Large intestine (tissue), 3 donors: ENCODE measurements at regions not wholly inside any gene's neighbourhood (a gene's known extent, or its start where the extent isn't known, plus 50 kb on each side); places are given as distances from the start of the nearest gene placed in this dataset.

ENCODE experiments used
- DNase-seq, 2 donors: peaks; one replicate each; pipeline versions ENCODE4 v3.0.0 to v3.0.0-alpha.2; 2013
- H3K27ac ChIP-seq: one replicate; pipeline ENCODE4 v1.5.1; 2013; ENCODE audit warnings: low read length
- H3K27me3 ChIP-seq: 2 replicates; pipeline ENCODE4 v1.6.1; 2013; ENCODE audit warnings: low read length; ENCODE audit not compliant: control insufficient read depth, insufficient read depth
- H3K36me3 ChIP-seq: 2 replicates; pipeline ENCODE4 v1.6.1; 2013; ENCODE audit warnings: low read length; ENCODE audit not compliant: control insufficient read depth, insufficient read depth
- H3K4me1 ChIP-seq: one replicate; pipeline ENCODE4 v1.6.1; 2013; ENCODE audit warnings: low read length; ENCODE audit not compliant: control insufficient read depth, insufficient read depth
- H3K4me3 ChIP-seq: one replicate; pipeline ENCODE4 v1.5.1; 2013; ENCODE audit warnings: low read length
- H3K9me3 ChIP-seq: one replicate; pipeline ENCODE4 v1.6.1; 2013; ENCODE audit warnings: mild to moderate bottlenecking, low read depth, low read length, moderate library complexity; ENCODE audit not compliant: control insufficient read depth
- WGBS: methylation state at CpG from one replicate; pipeline ENCODE4 v1.1.5; 2013; ENCODE audit warnings: low lambda C conversion rate; ENCODE audit not compliant: insufficient coverage; 5-methylcytosine and 5-hydroxymethylcytosine counted together

DNA sequence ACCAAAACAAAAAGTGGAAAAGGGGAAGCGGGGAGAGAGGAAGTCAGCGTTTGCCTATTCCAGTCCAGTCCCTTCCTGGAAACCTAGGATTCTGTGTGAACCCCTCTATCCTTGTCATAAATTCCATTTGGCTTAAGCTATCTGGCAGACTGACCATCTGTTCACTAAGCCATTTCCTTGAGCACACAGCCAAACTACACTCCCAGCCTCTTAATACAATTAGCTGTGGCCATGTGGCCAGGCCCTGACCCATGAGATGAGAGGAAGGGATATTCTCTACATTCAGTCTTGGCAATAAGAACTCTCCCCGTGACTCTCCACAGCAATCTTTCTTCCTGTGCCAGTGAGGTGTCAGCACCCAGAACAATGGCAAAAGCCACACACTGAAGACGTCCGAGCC is 424.8 kb downstream of the TLE1 start:
- DNase-seq = peak; percentile 6 to 8
- Histone ChIP-seq H3K27ac (no peak overlapping the region), H3K36me3 (no peaks in the 10 kb centered on the region), H3K27me3 (no peaks in the 10 kb centered on the region), H3K4me3 (no peak overlapping the region), H3K4me1 (no peaks in the 10 kb centered on the region), H3K9me3 (no peaks in the 10 kb centered on the region)
- 70% methylated on average over 2 of the region's 5 CpGs for WGBS

DNA sequence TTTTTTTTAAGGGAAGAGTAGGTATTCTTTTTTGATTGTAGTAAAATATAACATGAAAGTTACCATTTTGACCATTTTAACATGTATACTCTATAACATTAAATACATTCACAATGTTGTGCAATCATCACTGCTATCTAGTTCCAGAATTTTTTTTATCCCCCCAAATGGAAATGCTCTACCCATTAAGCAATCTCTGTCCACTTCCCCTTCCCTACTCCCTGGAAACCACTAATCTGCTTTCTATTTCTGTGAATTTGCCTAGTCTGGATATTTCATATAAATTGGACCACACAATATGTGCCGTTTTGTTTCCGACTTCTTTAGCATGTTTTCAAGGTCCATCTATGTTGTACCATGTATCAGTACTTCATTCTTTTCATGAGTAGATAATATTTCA is 429.5 kb downstream of the TLE1 start:
- Histone ChIP-seq H3K4me3 (no peak overlapping the region), H3K27ac (no peak overlapping the region), H3K27me3 (no peaks in the 10 kb centered on the region), H3K36me3 (no peaks in the 10 kb centered on the region), H3K9me3 (no peaks in the 10 kb centered on the region), H3K4me1 (no peaks in the 10 kb centered on the region)
- 100% methylated on average over 2 of the region's 2 CpGs for WGBS
- DNase-seq = no peak

DNA sequence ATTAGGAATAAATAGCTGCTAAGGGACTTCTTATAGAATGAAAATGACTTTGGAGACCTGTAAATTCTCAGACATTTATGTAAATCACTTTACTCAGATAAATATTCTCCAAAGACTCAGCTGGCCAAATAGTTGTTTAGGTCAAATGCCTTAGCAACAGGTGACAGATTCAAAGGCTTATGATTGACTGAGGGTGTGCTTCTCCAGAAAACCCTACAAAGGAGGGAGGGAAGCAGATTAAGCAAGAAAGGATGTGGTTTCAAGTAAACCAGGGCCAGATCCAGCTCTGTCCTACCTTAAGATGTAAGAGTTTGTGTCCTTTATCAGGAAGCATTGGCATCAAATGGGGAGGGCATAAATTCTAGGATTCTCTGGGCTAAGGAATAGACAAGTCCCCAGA is 433.0 kb downstream of the TLE1 start:
- Histone ChIP-seq H3K27ac (no peak overlapping the region), H3K9me3 (no peaks in the 10 kb centered on the region), H3K4me1 (no peaks in the 10 kb centered on the region), H3K4me3 (no peak overlapping the region), H3K27me3 (no peaks in the 10 kb centered on the region), H3K36me3 (no peaks in the 10 kb centered on the region)
- DNase-seq = no peak

DNA sequence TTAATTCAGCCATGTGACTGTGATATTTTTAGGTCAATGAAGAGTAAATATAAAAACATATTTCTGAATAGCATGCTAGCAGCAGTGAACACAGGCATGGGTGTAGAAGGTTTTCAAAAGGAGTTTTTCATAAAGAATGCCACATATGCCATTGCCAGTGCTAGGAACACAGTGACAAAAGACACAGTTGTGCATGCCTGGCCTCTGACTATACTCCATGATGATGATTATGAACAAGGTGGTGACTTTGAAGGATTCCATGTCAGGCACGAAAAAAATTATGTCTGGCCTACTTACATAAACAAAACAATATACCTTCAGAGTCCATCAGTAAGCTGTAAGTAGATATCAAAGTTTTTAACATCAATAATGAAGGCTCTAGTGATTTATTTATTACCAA is 438.7 kb downstream of the TLE1 start:
- H3K9me3 ChIP-seq = no peaks in the 10 kb centered on the region
- no peaks in the 10 kb centered on the region for H3K36me3 ChIP-seq
- DNase-seq = no peak
- H3K4me1 ChIP-seq = no peaks in the 10 kb centered on the region
- no CpG with 5 or more reads among the region's 1 CpG for WGBS
- no peak overlapping the region for H3K4me3 ChIP-seq
- no peak overlapping the region for H3K27ac ChIP-seq
- H3K27me3 ChIP-seq = no peaks in the 10 kb centered on the region

DNA sequence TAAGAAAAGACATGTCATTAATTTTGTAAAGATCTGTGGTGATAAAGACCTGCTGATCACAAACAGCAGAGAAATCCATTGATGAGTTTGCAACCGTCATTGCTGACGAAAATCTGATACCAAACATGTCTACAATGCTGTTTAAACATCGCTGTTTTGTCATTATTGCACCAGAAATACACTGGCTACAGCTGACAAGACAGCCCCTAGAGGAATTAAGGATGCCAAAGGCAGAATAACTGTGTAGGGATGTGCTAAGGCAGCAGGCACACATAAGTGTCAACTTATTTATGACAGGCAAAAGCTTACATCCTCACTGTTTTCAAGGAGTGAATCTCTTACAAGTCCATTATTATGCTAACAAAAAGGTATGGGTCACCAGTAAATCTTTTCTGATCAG is 439.3 kb downstream of the TLE1 start:
- WGBS = no CpG with 5 or more reads among the region's 3 CpGs
- no peaks in the 10 kb centered on the region for H3K27me3 ChIP-seq
- H3K27ac ChIP-seq = no peak overlapping the region
- H3K4me3 ChIP-seq = no peak overlapping the region
- H3K4me1 ChIP-seq = no peaks in the 10 kb centered on the region
- H3K9me3 ChIP-seq = no peaks in the 10 kb centered on the region
- H3K36me3 ChIP-seq = no peaks in the 10 kb centered on the region
- no peak for DNase-seq

DNA sequence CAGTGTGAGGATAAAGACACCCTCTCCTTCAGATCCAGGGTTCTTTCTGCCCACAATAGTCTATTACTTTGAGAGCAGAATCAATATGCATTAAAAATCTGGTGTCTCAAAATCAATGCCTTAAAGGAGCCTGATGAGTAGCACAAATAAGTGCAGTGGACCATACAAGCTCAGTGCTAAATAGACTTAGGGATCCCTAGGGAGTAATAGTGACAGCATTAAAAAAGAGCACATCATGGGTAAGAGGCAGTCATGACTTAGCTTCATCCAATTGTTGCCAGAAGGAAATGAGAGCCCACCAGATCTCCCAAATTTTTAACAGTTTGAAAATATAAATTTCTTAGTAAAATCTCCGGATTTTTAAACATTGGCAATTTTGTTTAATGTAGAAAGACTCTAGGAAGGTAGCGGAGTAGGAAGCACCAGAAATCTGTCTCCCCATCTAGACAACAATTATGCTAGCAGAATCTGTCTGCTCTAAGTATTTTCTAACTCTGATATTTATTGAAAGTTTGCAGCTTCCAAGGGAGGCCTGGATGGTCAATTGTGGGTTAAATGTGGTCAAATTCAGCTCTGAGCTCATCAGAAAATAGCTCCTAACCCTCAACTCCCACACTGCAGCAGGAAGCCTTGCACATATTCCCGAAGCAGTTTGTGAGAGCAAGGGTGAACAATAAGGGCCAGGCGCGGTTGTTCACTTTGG is 443.9 kb downstream of the TLE1 start:
- H3K27ac ChIP-seq = no peak overlapping the region
- 90% methylated on average over 4 of the region's 5 CpGs for WGBS
- H3K36me3 ChIP-seq = no peaks in the 10 kb centered on the region
- no peaks in the 10 kb centered on the region for H3K9me3 ChIP-seq
- DNase-seq = no peak
- no peak overlapping the region for H3K4me3 ChIP-seq
- no peaks in the 10 kb centered on the region for H3K27me3 ChIP-seq
- no peaks in the 10 kb centered on the region for H3K4me1 ChIP-seq

DNA sequence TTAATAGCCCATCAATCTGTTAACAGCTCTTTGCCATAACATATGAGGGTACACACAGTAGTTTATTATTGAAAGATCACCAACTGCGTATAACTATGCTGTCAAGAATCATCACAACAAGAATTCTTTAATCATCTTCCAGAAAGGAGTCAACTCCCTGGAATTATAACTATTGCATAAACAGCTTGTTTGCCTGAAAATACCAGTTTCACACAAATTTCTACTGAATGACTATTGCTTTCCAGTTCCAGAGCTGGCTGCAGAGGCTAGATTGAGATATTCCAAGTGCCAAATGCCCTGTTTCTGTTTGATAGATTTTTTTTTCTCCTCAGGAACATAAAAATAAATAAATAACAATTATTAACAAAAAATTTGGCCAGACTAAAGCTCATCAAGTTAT is 444.7 kb downstream of the TLE1 start:
- Histone ChIP-seq H3K4me3 (no peak overlapping the region), H3K27me3 (no peaks in the 10 kb centered on the region), H3K4me1 (no peaks in the 10 kb centered on the region), H3K36me3 (no peaks in the 10 kb centered on the region), H3K9me3 (no peaks in the 10 kb centered on the region), H3K27ac (no peak overlapping the region)
- WGBS = no CpG with 5 or more reads among the region's 1 CpG
- DNase-seq = no peak

DNA sequence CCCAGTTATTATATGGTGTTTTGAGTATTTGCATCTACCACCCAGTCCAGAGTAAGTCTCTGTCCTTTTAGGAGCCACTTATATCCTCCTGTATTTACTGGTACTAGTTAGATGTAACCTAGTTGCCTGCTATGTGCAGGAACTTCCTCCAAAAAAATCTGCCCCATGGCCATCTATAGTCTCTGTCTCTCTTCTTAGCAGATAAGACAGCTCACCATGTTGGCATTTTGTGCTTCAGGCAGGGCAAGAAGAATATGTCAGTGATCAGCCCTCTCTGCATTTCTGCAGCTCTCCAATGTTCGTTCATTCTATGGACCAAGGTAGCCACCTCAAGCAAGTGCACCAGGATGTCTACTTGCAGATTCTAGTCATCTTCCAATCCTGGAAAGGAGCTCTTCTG is 446.5 kb downstream of the TLE1 start:
- Histone ChIP-seq H3K36me3 (no peaks in the 10 kb centered on the region), H3K9me3 (no peaks in the 10 kb centered on the region), H3K27ac (no peak overlapping the region), H3K4me1 (no peaks in the 10 kb centered on the region), H3K27me3 (no peaks in the 10 kb centered on the region), H3K4me3 (no peak overlapping the region)
- DNase-seq = no peak
- no CpG with 5 or more reads among the region's 1 CpG for WGBS

DNA sequence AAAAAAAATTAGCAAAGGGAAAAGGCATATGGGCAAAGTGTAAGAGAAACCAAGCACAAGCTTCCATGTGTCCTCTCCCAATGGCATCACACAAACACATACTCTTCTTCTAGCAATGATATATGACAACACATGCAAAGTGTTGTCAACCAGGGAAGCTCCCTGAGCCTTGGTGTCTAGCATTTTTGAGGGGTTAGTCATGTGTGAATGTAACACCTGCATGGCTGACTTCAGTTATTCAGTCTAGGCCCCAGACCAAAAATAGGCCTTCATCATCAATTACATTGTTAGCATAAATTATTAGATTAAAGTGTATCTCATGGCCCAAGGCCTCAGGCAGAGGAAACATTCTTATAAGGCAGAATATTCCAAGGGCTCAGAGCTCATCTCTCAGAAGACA is 450.0 kb downstream of the TLE1 start:
- no peak overlapping the region for H3K4me3 ChIP-seq
- no peaks in the 10 kb centered on the region for H3K4me1 ChIP-seq
- no peaks in the 10 kb centered on the region for H3K36me3 ChIP-seq
- no peaks in the 10 kb centered on the region for H3K27me3 ChIP-seq
- H3K9me3 ChIP-seq = no peaks in the 10 kb centered on the region
- no peak for DNase-seq
- no peak overlapping the region for H3K27ac ChIP-seq

DNA sequence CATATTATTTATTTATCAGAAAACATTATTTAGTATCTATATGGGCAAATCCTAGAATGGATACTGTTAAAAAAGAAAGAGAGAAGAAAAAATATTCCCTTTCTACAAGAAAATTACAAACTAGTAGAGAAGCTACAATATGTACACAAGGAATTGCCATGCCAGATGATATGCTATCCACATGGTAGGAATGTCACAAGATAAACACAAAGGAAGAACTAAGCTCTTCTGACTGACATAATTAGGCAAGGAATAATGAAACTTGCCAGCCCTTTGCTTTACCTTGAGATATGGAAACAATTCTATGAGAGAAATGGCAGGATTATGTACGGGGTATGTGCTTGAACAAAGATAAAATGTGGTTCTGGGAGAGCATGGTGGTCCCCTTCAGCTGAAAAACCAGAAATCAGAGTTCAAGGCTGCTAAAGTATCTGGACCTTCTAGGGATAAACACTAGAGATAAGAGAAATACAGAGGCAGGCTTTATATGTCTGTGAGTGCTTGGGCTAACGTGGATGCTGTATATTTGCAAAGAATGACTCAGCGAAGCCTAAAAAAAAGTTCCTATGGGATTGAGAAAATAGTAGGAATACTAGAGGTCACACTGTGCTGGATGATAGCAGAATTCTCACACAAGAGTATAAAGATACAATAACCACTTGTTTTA is 451.6 kb downstream of the TLE1 start:
- no peak overlapping the region for H3K4me3 ChIP-seq
- no peaks in the 10 kb centered on the region for H3K9me3 ChIP-seq
- DNase-seq = no peak
- H3K27me3 ChIP-seq = no peaks in the 10 kb centered on the region
- no peaks in the 10 kb centered on the region for H3K4me1 ChIP-seq
- H3K27ac ChIP-seq = no peak overlapping the region
- WGBS = 0% methylated on average over 1 of the region's 3 CpGs
- H3K36me3 ChIP-seq = no peaks in the 10 kb centered on the region

DNA sequence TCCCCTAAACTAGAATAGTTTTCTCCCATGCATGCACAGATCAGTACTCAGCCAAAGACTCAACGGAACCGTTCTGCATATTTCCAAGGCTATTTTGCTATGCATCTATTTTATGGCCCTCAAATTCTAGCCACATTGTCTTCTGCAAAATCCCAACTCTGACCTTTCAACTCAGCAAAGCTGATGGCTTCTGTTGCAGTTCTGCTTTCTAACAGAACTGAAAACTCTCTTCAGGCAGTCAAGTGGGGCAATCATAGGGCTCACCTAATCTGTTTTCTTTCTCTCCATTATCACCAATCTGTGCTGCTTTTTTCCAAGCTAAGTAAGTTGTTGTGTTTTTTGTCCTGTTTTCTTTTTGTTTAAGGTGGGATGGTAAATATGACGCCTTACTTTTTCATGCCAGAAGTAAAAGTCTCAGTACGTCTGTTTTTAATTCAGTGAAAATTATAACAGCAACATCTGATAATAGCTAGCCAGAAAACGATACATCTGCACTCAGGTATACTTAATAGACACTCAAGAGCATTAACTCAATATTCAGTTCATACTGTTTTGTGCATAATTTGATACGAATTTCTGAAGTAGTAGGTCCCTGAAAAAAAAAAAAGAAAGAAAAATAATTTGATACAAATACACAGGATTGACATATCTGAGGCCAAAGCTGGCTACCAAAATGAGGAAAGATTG is 454.3 kb downstream of the TLE1 start:
- DNase-seq = no peak
- H3K4me3 ChIP-seq = no peak overlapping the region
- WGBS = 70% methylated on average over 3 of the region's 6 CpGs
- H3K27ac ChIP-seq = no peak overlapping the region
- H3K36me3 ChIP-seq = no peaks in the 10 kb centered on the region
- no peaks in the 10 kb centered on the region for H3K27me3 ChIP-seq
- H3K4me1 ChIP-seq = no peaks in the 10 kb centered on the region
- H3K9me3 ChIP-seq = no peaks in the 10 kb centered on the region
